HFFc6 (cell line): ENCODE measurements at regions not wholly inside any gene's neighbourhood (a gene's known extent, or its start where the extent isn't known, plus 50 kb on each side); places are given as distances from the start of the nearest gene placed in this dataset.

Experiments used
- DNase-seq: peaks from one replicate; pipeline ENCODE4 v3.0.0-alpha.2; 2018
- H3K27ac Mint-ChIP-seq: 2 replicates; pipeline ENCODE4 v1.8.0; 2020; ENCODE audit warnings: mild to moderate bottlenecking, mixed read lengths
- H3K27me3 Mint-ChIP-seq: 2 replicates; pipeline ENCODE4 v1.8.0; 2021; ENCODE audit warnings: mild to moderate bottlenecking, moderate library complexity, mixed read lengths; ENCODE audit not compliant: insufficient read depth
- H3K36me3 Mint-ChIP-seq: 2 replicates; pipeline ENCODE4 v1.8.0; 2021; ENCODE audit warnings: low read depth, mixed read lengths
- H3K4me1 Mint-ChIP-seq: 2 replicates; pipeline ENCODE4 v1.8.0; 2020; ENCODE audit warnings: low read depth, mixed read lengths
- H3K4me3 Mint-ChIP-seq: 2 replicates; pipeline ENCODE4 v1.8.0; 2020; ENCODE audit warnings: mild to moderate bottlenecking, moderate library complexity, mixed read lengths
- H3K9me3 Mint-ChIP-seq: 2 replicates; pipeline ENCODE4 v1.8.0; 2020; ENCODE audit warnings: mild to moderate bottlenecking, mixed read lengths
- CTCF ChIP-seq: fragments of 200-600 bp; sonication (generic); IDR thresholded peaks from 2 replicates; pipeline ENCODE4 v1.5.0; 2021; ENCODE audit warnings: antibody characterized with exemption, mild to moderate bottlenecking

- no peak for TF ChIP-seq CTCF
- Mint-ChIP-seq H3K4me3 (no peak overlapping the region), H3K36me3 (no peaks in the 10 kb centered on the region), H3K27ac (no peak overlapping the region), H3K4me1 (no peaks in the 10 kb centered on the region), H3K9me3 (no peaks in the 10 kb centered on the region; the same call in 1 of the 2 replicates), H3K27me3 (no peaks in the 10 kb centered on the region; the same call in 1 of the 2 replicates)
- DNase-seq, result no peak
These were observed 1234.2 kb downstream of the FAM133A start for GRCh38 chrX:94908171-94908570.

- no peaks in the 10 kb centered on the region; the same call in 1 of the 2 replicates for H3K27me3 Mint-ChIP-seq
- no peaks in the 10 kb centered on the region for H3K36me3 Mint-ChIP-seq
- no peak for DNase-seq
- H3K4me1 Mint-ChIP-seq, result no peaks in the 10 kb centered on the region
- H3K9me3 Mint-ChIP-seq, result no peaks in the 10 kb centered on the region; the same call in 1 of the 2 replicates
- no peak overlapping the region for H3K4me3 Mint-ChIP-seq
- no peak for TF ChIP-seq CTCF
- no peak overlapping the region for H3K27ac Mint-ChIP-seq
These were observed 1234.6 kb downstream of the FAM133A start for GRCh38 chrX:94908648-94909047.

GRCh38 chrX:94914235-94914634 is 1240.2 kb downstream of the FAM133A start:
- Mint-ChIP-seq H3K4me3 (no peak overlapping the region), H3K27ac (no peak overlapping the region)

GRCh38 chrX:94932278-94932965 is 1258.4 kb downstream of the FAM133A start:
- H3K27ac Mint-ChIP-seq, result no peak overlapping the region
- H3K36me3 Mint-ChIP-seq, result no peaks in the 10 kb centered on the region
- no peak for DNase-seq
- H3K4me1 Mint-ChIP-seq, result no peaks in the 10 kb centered on the region
- H3K4me3 Mint-ChIP-seq, result no peak overlapping the region
- H3K27me3 Mint-ChIP-seq, result no peaks in the 10 kb centered on the region; the same call in 1 of the 2 replicates
- no peaks in the 10 kb centered on the region; the same call in 1 of the 2 replicates for H3K9me3 Mint-ChIP-seq
- no peak for TF ChIP-seq CTCF

More at GRCh38 chrX:94914235-94914634, 1240.2 kb downstream of the FAM133A start:
- no peaks in the 10 kb centered on the region for H3K36me3 Mint-ChIP-seq
- H3K9me3 Mint-ChIP-seq, result no peaks in the 10 kb centered on the region; the same call in 1 of the 2 replicates
- no peaks in the 10 kb centered on the region for H3K4me1 Mint-ChIP-seq
- TF ChIP-seq CTCF, result no peak
- no peak for DNase-seq
- no peaks in the 10 kb centered on the region; the same call in 1 of the 2 replicates for H3K27me3 Mint-ChIP-seq

- H3K27me3 Mint-ChIP-seq, result no peaks in the 10 kb centered on the region; the same call in 1 of the 2 replicates
- no peaks in the 10 kb centered on the region for H3K4me1 Mint-ChIP-seq
- TF ChIP-seq CTCF, result no peak
- no peak overlapping the region for H3K4me3 Mint-ChIP-seq
- no peaks in the 10 kb centered on the region for H3K36me3 Mint-ChIP-seq
- no peak for DNase-seq
- no peak overlapping the region for H3K27ac Mint-ChIP-seq
- no peaks in the 10 kb centered on the region; the same call in 1 of the 2 replicates for H3K9me3 Mint-ChIP-seq
These were observed 1262.7 kb downstream of the FAM133A start for GRCh38 chrX:94936722-94937121.
